Transverse colon (tissue), 4 donors: ENCODE measurements at regions not wholly inside any gene's neighbourhood (a gene's known extent, or its start where the extent isn't known, plus 50 kb on each side); places are given as distances from the start of the nearest gene placed in this dataset.

ENCODE experiments used
- EP300 ChIP-seq: sonication (generic); formaldehyde crosslinking; IDR thresholded peaks from one replicate; pipeline ENCODE4 v1.6.1; 2017; ENCODE audit warnings: antibody characterized with exemption, low read depth
- POLR2A ChIP-seq: fragments of 450-650 bp; IDR thresholded peaks from one replicate; pipeline ENCODE4 v1.6.1; 2016; ENCODE audit warnings: antibody characterized with exemption, mild to moderate bottlenecking, moderate library complexity
- POLR2AphosphoS5 ChIP-seq, 3 donors: sonication (generic); formaldehyde crosslinking; IDR thresholded peaks; one replicate each; pipeline ENCODE4 v1.6.1; 2016; ENCODE audit warnings: antibody characterized with exemption in 3 of 3
- TF ChIP-seq, protein P1 (sequence below), 5 experiments: fragments of 200-600 bp in 3 of 5; fragments of 450-650 bp in 2 of 5; sonication (generic) in 3 of 5; IDR thresholded peaks; 1 replicate in 2 of 5; 2 replicates in 3 of 5; pipeline ENCODE4 v1.5.1; 2016 to 2017; ENCODE audit warnings: antibody characterized with exemption in 5 of 5, inconsistent platforms in 3 of 5, mild to moderate bottlenecking in 2 of 5, moderate library complexity in 1 of 5

- TF ChIP-seq, protein P1, sequence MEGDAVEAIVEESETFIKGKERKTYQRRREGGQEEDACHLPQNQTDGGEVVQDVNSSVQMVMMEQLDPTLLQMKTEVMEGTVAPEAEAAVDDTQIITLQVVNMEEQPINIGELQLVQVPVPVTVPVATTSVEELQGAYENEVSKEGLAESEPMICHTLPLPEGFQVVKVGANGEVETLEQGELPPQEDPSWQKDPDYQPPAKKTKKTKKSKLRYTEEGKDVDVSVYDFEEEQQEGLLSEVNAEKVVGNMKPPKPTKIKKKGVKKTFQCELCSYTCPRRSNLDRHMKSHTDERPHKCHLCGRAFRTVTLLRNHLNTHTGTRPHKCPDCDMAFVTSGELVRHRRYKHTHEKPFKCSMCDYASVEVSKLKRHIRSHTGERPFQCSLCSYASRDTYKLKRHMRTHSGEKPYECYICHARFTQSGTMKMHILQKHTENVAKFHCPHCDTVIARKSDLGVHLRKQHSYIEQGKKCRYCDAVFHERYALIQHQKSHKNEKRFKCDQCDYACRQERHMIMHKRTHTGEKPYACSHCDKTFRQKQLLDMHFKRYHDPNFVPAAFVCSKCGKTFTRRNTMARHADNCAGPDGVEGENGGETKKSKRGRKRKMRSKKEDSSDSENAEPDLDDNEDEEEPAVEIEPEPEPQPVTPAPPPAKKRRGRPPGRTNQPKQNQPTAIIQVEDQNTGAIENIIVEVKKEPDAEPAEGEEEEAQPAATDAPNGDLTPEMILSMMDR (IDR thresholded peaks at IDR 0.05): no peak
- no peak for TF ChIP-seq POLR2A
- no peak for TF ChIP-seq POLR2AphosphoS5 (IDR thresholded peaks at IDR 0.05)
- TF ChIP-seq EP300: no peak
These were observed 355.6 kb upstream of the THRB start for GRCh38 chr3:24850245-24850644.
